ENCODE measurements at regions not wholly inside any gene's neighbourhood (a gene's known extent, or its start where the extent isn't known, plus 50 kb on each side); places are given as distances from the start of the nearest gene placed in this dataset.
"Not testable (repeated sequence)": the region's sequence is repeated elsewhere in the genome, so short reads cannot be mapped to it uniquely, and the experiment has no call there.

DNA sequence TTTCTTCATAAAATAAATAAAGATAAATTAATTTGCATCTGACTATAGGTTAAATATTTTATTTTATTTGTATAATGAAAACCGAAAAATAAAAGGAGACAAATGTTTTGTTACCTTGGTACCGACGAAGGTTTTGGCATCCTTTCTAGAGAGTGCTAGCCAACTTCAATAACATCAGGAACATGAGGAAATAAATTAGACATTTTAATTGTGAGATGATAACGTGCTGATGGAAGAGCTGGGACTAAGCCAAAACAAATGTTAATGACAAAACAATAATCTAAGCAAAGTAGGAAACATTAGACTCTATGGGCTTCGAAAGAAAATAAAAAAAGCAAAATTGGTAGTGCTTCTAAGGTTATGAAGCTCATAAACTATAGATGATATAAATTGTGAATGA lies 201.0 kb downstream of the IRX2 start:
- no peak for DNase-seq (ENCODE audit: low read depth)

DNA sequence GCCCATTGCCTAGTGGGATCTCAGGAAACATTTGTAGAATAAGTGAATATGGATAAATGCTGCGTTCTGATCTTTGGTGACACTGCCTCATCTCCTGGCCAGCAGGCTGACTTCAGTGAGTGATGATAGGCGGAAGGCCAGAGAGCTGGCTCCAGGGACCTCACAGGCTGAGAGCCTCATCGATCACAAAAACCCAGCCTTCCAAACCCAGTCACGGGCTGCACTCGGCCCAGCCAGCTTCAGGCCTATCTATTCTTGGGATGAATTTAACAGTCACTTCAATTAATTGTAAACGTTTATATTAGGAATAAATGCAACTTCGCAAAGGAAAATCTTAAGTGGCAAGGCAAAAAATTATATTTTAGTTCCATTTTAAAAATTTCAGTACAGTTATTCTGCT lies 201.6 kb downstream of the IRX2 start:
- DNase-seq (ENCODE audit: low read depth): no peak
- in situ Hi-C loops (cut with HindIII; ENCODE audit: low pct_unique_long_range_greater_than_20kb, low sequenced_read_pairs): no loop called here

More for the DNA sequence above, 201.0 kb downstream of the IRX2 start:
- in situ Hi-C loops (cut with HindIII; ENCODE audit: low pct_unique_long_range_greater_than_20kb, low sequenced_read_pairs): no loop called here

DNA sequence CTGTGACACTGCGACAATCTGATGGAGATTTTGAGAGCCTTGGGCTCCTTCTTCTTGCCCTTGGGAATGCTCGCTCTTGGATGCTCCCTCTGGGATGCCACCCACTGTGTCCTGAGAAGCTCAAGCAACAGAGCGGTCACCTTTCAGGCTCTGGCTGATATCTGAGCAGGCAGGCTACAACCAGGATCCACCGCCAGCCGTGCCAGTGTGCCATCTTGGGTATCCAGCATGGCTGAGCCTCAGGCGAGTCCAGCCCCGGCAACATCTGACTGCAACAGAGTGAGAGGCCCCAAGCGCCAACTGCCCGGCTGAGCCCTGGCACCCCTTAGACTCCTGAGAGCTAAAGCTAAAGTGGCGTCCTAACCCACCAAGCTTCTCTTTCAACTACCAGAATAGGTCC lies 202.1 kb downstream of the IRX2 start:
- in situ Hi-C loops (cut with HindIII; ENCODE audit: low pct_unique_long_range_greater_than_20kb, low sequenced_read_pairs): no loop called here
- no peak for DNase-seq (ENCODE audit: low read depth)

DNA sequence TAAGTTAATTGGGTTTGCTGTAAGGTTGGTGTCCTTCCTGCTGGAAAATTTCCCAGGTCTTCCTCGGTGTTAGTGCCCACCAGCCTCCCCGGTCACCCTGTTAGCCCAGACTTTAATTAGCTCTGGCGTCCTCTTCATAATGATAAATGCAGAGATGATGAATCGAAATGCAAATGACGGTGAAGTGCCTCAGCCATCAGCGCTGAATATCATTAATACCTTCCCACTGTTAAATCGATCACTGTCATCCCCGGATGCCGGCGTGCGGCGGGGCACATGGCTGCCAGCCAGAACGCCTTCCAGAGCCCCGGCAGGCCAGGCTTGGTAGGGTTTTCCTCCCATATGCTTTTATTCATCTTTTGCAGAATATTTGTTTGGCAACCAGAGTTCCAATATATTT lies 204.5 kb downstream of the IRX2 start:
- in situ Hi-C loops (cut with HindIII; ENCODE audit: low pct_unique_long_range_greater_than_20kb, low sequenced_read_pairs): no loop called here
- no peak for DNase-seq (ENCODE audit: low read depth)

DNA sequence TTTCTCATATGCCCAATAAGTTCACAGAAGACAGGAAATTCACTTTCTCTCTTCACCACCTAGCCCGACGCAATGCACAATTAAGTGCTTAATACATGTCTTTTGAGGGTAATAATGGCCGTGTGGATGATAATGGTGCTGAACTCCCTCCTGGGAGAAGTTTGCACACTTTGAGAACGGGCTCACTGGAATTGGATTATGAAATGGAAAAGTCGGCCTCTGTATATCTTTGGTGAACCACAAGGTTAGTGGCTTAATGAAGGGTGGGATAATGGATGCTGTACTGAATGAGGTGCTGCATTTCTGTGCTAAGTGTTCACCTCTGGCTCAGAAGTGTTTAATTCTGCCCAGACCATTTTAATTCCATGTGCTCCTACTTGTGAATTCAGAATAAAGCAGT lies 207.5 kb downstream of the IRX2 start:
- in situ Hi-C loops (cut with HindIII; ENCODE audit: low pct_unique_long_range_greater_than_20kb, low sequenced_read_pairs): no loop called here
- no peak for DNase-seq (ENCODE audit: low read depth)

DNA sequence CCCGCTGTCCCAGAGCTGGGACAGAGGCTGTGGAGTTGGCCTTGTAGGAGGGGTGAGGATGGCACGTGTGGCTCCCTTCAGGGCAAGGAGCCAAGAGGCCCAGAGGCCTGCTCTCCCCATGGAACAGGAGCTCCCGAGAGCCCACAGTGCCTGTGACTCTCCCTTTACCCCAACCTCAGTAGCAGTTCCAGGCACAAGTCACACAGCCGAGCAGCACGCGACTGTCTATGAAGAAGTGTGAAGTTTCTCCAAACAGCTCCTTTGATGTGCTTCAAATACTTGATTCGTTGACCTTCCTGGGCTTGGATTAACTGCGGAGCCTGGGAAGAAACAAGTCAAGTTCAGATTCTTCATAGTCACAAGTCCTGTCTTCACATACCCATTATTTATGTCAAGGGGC lies 208.7 kb downstream of the IRX2 start:
- in situ Hi-C loops (cut with HindIII; ENCODE audit: low pct_unique_long_range_greater_than_20kb, low sequenced_read_pairs): no loop called here
- DNase-seq (ENCODE audit: low read depth): no peak

DNA sequence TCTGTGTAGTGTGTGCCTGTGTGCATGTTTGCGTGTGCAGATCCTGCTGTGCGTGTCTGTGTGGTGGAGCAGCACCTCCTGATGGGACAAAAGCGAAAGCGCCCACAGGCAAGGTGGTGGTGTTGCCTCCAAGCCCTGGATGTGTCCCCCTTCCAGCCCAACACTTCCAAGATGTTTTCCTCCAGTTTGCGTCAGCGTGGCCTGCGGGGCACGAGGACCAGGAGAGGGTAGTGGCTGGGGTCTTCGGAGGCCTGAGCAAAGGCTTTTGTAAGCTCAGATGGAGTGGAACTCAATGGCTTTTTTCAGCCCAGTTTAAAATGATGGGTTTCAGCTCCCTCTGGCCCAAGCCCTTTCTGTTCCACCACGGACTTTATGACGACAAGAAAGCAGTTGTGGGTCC lies 209.5 kb downstream of the IRX2 start:
- in situ Hi-C loops (cut with HindIII; ENCODE audit: low pct_unique_long_range_greater_than_20kb, low sequenced_read_pairs): no loop called here
- no peak for DNase-seq (ENCODE audit: low read depth)

DNA sequence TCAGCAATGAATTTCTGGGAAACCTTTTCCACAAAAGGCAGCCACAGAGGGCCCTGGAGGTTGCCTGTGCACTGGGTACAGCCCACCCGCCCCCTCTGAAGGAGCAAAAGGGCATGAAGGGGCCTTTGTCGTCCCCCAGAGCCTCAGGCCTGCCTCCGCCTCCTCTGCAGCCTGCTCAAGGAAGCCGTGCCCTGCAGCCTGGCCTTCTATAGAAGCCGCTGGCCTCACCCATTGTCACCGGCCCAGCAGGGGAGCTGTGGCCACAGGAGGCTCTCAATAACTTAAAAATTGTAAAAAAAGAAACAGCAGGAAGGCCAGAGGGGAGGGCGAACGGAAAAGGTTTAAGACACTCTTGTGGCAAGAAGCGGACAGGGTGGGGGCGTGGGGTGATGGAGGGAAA lies 213.3 kb downstream of the IRX2 start:
- DNase-seq (ENCODE audit: low read depth): no peak
- in situ Hi-C loops (cut with HindIII; ENCODE audit: low pct_unique_long_range_greater_than_20kb, low sequenced_read_pairs): no loop called here

DNA sequence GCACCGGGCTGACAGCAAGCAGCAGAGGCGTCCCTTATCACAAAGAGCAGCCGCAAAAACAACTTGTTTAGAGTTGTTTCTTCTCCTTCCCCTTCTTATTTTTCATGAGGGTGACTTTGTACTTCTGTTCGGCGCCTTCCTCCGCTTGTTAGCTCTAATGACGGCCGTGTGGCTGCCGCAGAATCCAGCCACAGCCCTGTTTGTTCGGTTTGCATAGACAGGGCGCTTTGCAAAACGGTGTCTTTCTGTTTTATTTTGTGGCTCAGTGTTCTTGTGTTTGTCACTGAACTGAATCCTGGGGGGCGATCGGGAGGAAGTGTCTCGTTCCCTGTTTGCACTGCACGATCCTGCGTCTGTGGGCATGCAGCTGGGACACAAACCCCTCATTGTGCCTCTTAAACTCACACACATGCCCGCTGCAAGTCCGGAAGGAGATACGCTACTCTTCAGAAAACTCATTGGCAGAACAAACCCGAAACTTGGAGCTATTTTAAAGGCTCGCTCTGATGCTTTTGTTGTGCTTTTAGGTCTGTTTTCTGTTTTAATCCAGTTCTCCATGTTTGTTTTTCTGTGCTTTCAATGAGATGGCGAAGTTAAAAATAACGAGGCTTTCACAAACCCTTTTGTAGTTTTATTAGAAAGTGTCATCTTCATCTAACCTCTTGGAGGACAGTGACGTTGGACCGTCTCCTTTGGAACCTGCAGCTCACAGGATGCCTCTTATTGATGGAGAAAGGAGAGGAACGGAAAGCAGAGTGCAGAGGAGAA lies 213.9 kb downstream of the IRX2 start:
- no peak for DNase-seq (ENCODE audit: low read depth)
- in situ Hi-C loops (cut with HindIII; ENCODE audit: low pct_unique_long_range_greater_than_20kb, low sequenced_read_pairs): no loop called here

DNA sequence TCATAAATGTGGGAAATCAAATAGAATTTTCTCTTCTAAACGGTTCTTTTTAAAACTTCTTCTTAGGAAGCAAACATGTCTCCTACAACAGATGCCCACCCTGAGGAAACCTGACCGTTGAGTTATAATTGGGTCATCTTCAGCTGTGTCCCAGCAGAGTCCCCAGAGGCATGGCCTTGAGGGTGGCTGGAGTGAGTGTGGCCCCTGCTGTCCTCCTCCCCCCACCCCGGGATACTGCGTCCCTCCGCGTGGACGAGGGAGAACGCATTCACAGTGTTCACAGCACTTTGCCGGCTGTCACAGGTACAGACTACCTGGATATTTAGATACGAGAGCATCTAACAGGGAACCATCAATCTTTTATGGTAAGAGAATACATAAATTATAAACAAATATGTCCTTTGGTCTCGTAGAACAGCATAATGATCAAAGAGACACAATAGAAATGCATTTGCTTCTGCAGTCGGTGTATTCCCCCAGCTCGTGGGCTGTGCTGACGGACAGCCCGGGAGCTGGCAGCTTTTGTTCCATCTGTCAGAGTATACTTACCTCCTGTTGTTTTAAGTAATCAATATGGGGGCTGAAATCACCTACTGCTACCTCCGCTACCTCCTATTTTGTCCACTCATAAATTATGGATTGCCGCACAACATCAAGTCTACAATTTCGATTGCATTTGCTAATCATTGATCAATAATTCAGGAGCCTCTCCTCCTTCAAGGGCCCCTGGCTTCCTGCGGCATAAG lies 214.7 kb downstream of the IRX2 start:
- DNase-seq (ENCODE audit: low read depth): no peak
- in situ Hi-C loops (cut with HindIII; ENCODE audit: low pct_unique_long_range_greater_than_20kb, low sequenced_read_pairs): no loop called here

DNA sequence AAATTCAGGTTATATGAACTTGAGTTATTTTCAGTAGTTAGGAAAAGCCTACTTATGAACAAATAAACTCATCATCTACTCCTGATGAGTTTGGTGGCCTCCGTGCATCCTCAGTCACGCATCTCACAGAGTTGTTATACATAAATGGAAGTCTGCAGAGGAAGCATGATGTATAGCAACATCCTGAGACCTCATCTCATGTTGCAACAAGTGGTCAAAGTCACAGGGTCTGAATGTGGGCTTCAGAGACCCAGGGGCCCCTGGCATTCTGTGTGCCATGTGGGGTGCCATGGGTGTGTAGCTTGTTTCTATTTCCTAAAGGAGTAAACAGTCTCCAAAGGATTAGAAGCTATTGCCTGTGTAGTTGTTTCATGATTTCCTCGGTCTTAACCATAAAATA lies 216.5 kb downstream of the IRX2 start:
- DNase-seq (ENCODE audit: low read depth): no peak
- in situ Hi-C loops (cut with HindIII; ENCODE audit: low pct_unique_long_range_greater_than_20kb, low sequenced_read_pairs): no loop called here

DNA sequence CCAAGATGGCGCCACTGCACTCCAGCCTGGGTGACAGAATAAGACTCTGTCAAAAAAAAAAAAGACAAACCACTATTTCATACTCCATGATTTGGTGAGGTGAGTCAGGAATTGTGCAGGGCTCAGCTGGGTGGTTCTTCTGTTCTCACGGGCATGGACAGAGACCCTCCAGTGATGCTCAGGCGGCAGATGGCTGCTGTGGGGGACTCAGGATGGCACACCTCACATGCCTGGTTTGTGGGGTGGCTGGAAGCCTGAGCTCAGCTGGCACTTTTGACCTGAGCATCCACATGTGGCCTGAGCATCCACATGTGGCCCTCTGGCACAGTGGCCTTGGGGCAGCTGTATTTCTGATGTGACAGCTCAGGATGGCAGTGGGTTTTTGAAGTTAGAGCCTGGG lies 217.2 kb downstream of the IRX2 start:
- in situ Hi-C loops (cut with HindIII; ENCODE audit: low pct_unique_long_range_greater_than_20kb, low sequenced_read_pairs): no loop called here
- DNase-seq (ENCODE audit: low read depth): no peak

DNA sequence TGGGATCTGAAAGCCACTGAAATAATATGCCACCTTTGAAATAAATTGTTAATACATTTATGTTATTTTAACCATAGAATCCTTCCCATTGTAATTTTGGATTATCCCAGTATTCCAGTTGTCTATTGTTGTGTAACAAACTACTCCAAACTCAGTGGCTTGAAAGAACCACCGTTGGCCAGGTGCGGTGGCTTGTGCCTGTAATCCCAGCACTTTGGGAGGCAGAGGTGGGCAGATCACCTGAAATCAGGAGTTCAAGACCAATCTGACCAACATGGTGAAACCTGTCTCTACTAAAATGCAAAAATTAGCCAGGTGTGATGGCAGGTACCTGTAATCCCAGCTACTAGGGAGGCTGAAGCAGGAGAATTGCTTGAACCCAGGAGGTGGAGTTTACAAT lies 217.6 kb downstream of the IRX2 start:
- in situ Hi-C loops (cut with HindIII; ENCODE audit: low pct_unique_long_range_greater_than_20kb, low sequenced_read_pairs); DNase-seq (ENCODE audit: low read depth): not testable (repeated sequence)

DNA sequence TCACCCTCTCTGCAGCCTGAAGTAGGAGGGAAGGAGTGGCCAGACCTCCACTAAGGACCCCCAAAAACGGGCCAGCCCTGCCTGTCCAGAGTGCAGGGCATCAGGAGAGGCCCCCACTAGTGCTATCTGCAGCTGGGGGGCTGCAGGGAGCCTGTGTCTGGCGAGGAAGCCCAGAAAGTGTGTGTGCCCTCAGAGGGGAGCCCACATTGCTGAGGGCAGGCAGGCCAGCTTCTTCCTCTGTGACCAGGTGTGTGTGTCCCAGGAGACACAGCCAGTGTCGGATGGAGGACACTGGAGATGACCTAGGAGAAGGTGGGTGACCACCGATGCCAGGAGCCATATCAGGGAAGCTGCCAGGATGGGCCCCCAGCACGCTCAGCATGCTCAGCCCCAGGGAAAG lies 218.7 kb downstream of the IRX2 start:
- in situ Hi-C loops (cut with HindIII; ENCODE audit: low pct_unique_long_range_greater_than_20kb, low sequenced_read_pairs): no loop called here

DNA sequence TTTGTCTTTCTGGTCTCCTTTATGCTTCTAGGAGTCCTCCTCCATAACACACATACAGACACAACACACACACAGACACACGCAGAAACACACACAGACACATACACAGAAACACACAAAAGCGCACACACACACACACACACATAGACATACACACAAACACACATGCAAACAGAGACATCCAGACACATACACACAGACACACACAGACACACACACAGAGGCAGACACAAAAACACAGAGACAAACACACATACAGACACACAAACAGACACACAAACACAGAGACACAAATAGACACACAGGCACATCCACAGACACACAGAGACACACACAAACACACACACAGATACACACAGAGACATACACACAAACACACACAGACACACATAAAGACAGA lies 220.2 kb downstream of the IRX2 start:
- DNase-seq (ENCODE audit: low read depth): no peak
- in situ Hi-C loops (cut with HindIII; ENCODE audit: low pct_unique_long_range_greater_than_20kb, low sequenced_read_pairs): no loop called here

More for the DNA sequence above, 218.7 kb downstream of the IRX2 start:
- no peak for DNase-seq (ENCODE audit: low read depth)

DNA sequence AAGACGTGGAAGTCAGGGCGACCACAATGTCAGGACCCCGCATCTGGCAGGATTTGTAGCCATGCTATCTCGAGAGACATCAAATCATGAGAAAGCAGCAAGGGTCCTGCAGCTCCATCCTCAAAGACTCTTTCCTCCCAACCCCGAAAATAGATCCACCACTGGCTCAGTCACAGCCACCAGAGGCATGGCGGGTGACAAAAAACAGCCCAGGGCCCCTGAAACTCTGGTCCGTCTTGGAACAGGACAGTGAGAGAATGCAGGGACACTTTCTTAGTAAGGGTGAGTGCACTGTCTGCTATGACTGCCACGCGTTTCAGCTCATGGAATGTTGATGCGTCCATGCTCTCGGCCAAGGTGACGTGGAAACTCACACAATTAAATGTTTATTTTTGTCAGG lies 220.9 kb downstream of the IRX2 start:
- in situ Hi-C loops (cut with HindIII; ENCODE audit: low pct_unique_long_range_greater_than_20kb, low sequenced_read_pairs): no loop called here

DNA sequence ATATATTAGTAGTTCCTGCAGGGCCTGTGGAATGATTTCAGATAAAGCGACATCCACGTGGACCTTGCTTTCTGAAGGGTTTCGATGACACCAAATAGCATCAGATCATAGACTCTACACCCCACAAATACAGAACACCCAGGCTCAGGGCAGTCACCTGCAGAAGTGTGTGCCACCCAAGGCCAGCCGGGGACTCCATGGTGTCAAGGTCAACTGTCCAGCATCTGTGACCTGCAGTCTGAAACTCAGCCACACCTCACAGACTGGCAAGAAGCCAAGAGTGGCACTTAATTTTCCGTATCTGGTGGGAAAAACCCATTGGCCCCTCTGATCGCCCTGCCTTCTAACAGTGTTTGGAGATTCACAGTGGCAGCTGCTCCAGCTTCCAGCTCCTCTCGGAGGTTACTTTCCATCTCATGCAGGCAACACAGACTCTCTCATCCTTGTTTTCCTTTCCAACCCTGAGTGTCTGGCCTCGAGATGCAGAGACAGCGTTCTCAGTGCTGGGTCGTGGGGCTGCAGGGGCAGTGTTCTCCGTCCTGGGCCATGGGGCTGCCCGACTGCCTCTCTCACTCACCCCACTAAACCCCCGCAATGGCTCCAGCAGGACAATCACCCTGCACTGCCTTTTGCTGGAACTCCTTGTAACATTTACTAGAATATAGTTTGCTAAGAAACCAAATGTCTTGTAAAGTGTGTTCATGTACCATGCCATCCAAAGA lies 221.9 kb downstream of the IRX2 start:
- DNase-seq (ENCODE audit: low read depth): no peak
- in situ Hi-C loops (cut with HindIII; ENCODE audit: low pct_unique_long_range_greater_than_20kb, low sequenced_read_pairs): no loop called here

More for the DNA sequence above, 220.9 kb downstream of the IRX2 start:
- DNase-seq (ENCODE audit: low read depth): no peak

DNA sequence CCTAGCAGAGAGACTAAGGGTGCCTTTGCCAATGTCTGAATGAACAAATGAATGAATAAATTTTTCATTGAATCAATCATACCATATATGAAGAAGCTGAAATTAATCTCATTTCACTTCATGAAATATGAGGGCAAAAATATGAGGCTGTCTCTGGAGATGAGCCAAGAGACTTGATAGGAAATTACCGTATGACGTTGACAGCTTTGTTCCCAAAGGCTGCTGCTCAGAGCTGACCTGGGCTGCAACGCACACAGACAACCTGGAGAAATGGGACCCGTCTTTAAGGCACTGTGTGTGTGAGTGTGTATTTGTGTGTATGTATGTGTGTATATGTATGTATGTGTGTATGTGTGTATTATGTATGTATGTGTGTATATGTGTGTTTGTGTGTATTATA lies 226.1 kb downstream of the IRX2 start:
- DNase-seq (ENCODE audit: low read depth): no peak
- in situ Hi-C loops (cut with HindIII; ENCODE audit: low pct_unique_long_range_greater_than_20kb, low sequenced_read_pairs): no loop called here

DNA sequence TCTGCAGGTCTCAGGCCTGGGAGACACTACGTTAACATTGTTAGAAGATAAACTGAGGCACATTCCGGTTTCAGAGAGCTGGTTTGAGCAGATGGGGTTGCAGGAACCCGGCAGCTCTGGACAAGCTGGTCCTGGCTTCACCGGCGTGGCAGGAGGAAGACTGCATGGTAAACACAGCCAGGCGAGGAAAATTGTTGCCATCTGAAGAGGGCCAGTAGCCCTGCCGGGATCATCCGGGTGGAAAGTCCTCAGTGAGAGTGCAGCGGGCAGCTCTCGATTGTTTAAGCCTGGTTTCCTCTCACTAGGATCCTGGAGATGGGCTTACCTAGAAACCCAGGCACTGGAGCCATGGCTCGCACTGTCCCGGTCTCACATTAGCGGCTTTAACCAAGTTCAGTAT lies 226.9 kb downstream of the IRX2 start:
- in situ Hi-C loops (cut with HindIII; ENCODE audit: low pct_unique_long_range_greater_than_20kb, low sequenced_read_pairs): no loop called here
- no peak for DNase-seq (ENCODE audit: low read depth)
